ENCODE measurements at regions not wholly inside any gene's neighbourhood (a gene's known extent, or its start where the extent isn't known, plus 50 kb on each side); places are given as distances from the start of the nearest gene placed in this dataset.

DNA sequence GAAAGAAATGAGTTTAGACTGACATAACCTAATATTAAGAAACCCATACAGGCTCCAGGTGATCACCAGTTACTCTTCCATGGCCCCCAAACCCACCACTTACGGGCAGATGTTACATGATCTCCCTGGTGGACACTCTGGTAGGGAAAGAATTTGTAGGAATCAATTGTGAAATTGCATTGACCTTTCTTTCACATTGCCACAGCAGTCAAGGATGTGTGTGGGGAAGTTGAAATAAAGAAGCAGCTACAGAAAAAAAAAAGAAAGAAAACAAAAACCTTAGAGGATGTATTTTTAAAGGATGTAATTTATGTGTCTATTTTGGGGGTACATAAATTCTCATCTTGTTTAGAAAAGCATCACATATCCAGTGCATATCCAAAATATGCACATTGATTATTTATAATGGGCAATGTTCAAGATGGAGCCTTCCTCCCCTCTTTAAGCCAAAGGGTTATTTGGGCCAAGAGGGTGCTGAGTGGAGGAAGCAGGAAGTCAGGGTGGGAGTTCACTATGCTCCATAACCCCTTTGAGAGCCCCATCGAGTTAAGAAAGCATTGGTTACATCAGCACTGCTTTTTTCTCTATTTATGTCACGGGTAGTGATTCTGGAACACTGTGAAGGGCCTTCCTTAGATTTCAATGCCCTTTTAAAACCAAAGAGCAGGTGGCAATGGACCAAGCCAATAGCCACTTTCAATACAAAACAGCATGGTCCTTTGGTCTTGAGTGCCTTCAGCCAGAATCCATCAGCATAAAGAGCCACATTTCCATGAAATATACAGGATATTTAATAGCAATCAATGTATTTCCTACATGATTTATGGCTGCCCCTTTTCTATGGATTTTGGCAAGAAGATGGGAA lies 169.6 kb downstream of the LACC1 start:
- TF ChIP-seq GATA2 (IDR thresholded peaks at IDR 0.05; ENCODE audit: low read depth, low read length), result no peak
- no peak for TF ChIP-seq GATA3 (IDR thresholded peaks at IDR 0.05; ENCODE audit: low read depth, low read length)
